ENCODE measurements at regions not wholly inside any gene's neighbourhood (a gene's known extent, or its start where the extent isn't known, plus 50 kb on each side); places are given as distances from the start of the nearest gene placed in this dataset.

- no peak for DNase-seq
- Histone ChIP-seq H3K27ac (no peak overlapping the region), H4K20me1 (ENCODE audit: insufficient read depth) (no peaks in the 10 kb centered on the region), H3K79me2 (ENCODE audit: low read depth) (no peaks in the 10 kb centered on the region), H3K36me3 (ENCODE audit: low read depth) (no peaks in the 10 kb centered on the region), H3K4me2 (no peak overlapping the region), H3K4me1 (replicated peaks; ENCODE audit: insufficient read depth) (peaks cover 33% of the 10 kb centered on the region), H3K4me3 (no peak overlapping the region), H2AFZ (no peak overlapping the region), H3F3A (ENCODE audit: insufficient read depth, low read depth) (0 out of 2 replicates have a peak, but pooled peaks cover 6% of the 10 kb centered on the region), H3K9me2 (ENCODE audit: insufficient read depth) (no peaks in the 10 kb centered on the region), H3K27me3 (ENCODE audit: insufficient read depth, low read depth) (no peaks in the 10 kb centered on the region), H3K9me3 (ENCODE audit: insufficient read depth, low read depth) (no peaks in the 10 kb centered on the region)
- ChIA-PET POLR2A (ENCODE audit: unreplicated experiment) (interaction anchor here (0.6 kb wide), 1 partner anchor 206 kb away, joined by 21 read pairs; no protein-coding TSS in a partner anchor), CTCF (no interaction called here)
- TF ChIP-seq EZH2 (IDR thresholded peaks at IDR 0.05; ENCODE audit: low read depth), result no peak
- TF ChIP-seq, protein P1, sequence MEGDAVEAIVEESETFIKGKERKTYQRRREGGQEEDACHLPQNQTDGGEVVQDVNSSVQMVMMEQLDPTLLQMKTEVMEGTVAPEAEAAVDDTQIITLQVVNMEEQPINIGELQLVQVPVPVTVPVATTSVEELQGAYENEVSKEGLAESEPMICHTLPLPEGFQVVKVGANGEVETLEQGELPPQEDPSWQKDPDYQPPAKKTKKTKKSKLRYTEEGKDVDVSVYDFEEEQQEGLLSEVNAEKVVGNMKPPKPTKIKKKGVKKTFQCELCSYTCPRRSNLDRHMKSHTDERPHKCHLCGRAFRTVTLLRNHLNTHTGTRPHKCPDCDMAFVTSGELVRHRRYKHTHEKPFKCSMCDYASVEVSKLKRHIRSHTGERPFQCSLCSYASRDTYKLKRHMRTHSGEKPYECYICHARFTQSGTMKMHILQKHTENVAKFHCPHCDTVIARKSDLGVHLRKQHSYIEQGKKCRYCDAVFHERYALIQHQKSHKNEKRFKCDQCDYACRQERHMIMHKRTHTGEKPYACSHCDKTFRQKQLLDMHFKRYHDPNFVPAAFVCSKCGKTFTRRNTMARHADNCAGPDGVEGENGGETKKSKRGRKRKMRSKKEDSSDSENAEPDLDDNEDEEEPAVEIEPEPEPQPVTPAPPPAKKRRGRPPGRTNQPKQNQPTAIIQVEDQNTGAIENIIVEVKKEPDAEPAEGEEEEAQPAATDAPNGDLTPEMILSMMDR (conservative IDR thresholded peaks at IDR 0.05), result no peak
- no TSS peak for BruUV-seq (replicated peaks)
- intact Hi-C loops (cut with micrococcal nuclease; ENCODE audit: unreplicated experiment), result no loop called here
Observed at GRCh38 chr2:47226923-47227220, 50.6 kb upstream of the CALM2 start.

DNA sequence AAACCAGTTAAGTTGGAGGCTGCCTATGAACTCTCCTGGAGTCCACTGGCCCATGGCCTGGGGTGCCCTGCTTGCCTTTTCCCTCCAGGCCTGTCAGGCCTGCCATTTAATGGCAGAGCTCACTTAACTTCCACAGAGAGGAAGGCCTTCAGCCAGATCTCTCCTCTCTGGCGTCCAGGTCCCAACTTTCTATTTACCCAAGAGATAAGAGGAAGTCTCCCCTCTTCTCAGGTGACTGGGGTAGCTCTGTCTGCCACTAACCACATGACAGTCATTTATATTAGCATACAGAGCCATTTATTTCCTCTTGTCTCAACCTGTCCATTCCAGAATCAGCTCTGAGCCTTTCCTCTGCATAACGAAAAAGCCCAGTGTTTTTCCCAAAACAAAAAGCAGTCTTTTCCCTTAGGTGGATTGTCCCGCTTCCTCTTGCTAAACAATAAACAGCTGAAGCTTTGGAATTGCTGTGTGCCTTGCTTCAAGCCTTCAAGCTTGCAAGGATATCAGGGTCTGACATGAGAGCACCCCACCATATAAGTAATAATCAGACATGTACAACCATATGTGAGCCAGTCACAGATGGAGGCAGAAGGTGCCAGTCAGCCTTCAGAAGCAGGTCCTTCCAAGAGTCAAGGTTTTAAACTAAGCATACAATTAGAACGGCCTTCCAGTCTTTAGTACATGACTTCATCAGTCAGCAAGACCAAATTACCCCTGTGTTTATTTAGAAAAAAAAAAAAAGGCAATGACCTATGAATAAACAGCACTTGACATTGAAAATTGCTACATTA, 50.0 kb upstream of the CALM2 start:
- BruUV-seq (replicated peaks), result no TSS peak
- Histone ChIP-seq H3K4me3 (no peak overlapping the region), H3K4me2 (peak overlapping the region; percentile 42; the same call in 1 of the 2 replicates), H3K4me1 (replicated peaks; ENCODE audit: insufficient read depth) (peaks cover 33% of the 10 kb centered on the region), H2AFZ (no peak overlapping the region), H3K79me2 (ENCODE audit: low read depth) (no peaks in the 10 kb centered on the region), H4K20me1 (ENCODE audit: insufficient read depth) (no peaks in the 10 kb centered on the region), H3K9me3 (ENCODE audit: insufficient read depth, low read depth) (no peaks in the 10 kb centered on the region), H3F3A (ENCODE audit: insufficient read depth, low read depth) (0 out of 2 replicates have a peak, but pooled peaks cover 6% of the 10 kb centered on the region), H3K36me3 (ENCODE audit: low read depth) (no peaks in the 10 kb centered on the region), H3K27ac (no peak overlapping the region), H3K27me3 (ENCODE audit: insufficient read depth, low read depth) (no peaks in the 10 kb centered on the region), H3K9me2 (ENCODE audit: insufficient read depth) (no peaks in the 10 kb centered on the region)
- TF ChIP-seq EZH2 (IDR thresholded peaks at IDR 0.05; ENCODE audit: low read depth), result no peak
- TF ChIP-seq, protein P1 (conservative IDR thresholded peaks at IDR 0.05), result no peak
- ChIA-PET POLR2A (ENCODE audit: unreplicated experiment) (interaction anchor here (0.6 to 1.3 kb wide), 2 partner anchors 23 to 206 kb away, joined by 6 to 21 read pairs; no protein-coding TSS in a partner anchor), CTCF (interaction anchor here (1.1 kb wide), 1 partner anchor 87 kb away, joined by 3 read pairs; no protein-coding TSS in a partner anchor)
- no peak for DNase-seq
- intact Hi-C loops (cut with micrococcal nuclease; ENCODE audit: unreplicated experiment), result no loop called here

All from PC-9 (cell line).